ENCODE measurements at regions not wholly inside any gene's neighbourhood (a gene's known extent, or its start where the extent isn't known, plus 50 kb on each side); places are given as distances from the start of the nearest gene placed in this dataset.

DNA sequence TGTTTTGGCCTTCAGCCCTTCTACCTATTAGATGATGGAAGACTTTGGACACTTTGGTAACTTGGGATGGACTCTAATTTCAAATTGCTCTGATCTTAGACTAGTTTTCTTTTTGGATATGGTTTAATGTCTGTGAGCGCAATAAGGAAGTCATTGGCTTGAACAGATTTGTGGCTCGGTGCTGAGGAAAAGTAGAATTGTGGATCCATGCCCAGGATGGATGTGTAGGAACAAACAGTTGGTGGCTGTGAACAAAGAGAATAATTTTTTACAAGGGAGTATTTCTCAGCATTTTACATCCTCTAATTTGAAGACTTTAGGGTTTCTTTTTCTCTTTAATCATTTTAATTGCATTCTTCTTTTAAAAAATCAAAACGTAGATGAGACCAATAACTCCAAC, 327.1 kb downstream of the GLUD2 start:
- ChIA-PET CTCF (no interaction called here), POLR2A (no interaction called here), RAD21 (ENCODE audit: unreplicated experiment) (no interaction called here), SMC1A (ENCODE audit: uncharacterized antibody, unreplicated experiment) (no interaction called here)
- no peaks in the 10 kb centered on the region for H3K9me3 ChIP-seq (replicated peaks; ENCODE audit: control insufficient read depth, insufficient read depth, low read length)
- H3K36me3 ChIP-seq (ENCODE audit: control insufficient read depth in 2 of 2, insufficient read depth in 2 of 2, low read length in 1 of 2): no peaks in the 10 kb centered on the region
- H3K4me2 ChIP-seq (ENCODE audit: control insufficient read depth, insufficient read depth): no peak overlapping the region
- WGBS (ENCODE audit: insufficient coverage, insufficient replicate concordance, low lambda C conversion rate, missing lambda C conversion rate): 31% methylated on average over 3 of the region's 3 CpGs
- no peaks in the 10 kb centered on the region for H3K79me2 ChIP-seq (ENCODE audit: control insufficient read depth, insufficient read depth, low read length)
- DNase-seq (ENCODE audit: low read depth, low spot score) (no peak), FAIRE-seq (no peak), ATAC-seq (no peak)
- no peak overlapping the region for H3K4me3 ChIP-seq
- H4K20me1 ChIP-seq (ENCODE audit: control insufficient read depth, insufficient read depth): no peaks in the 10 kb centered on the region
- H3K4me1 ChIP-seq (ENCODE audit: control insufficient read depth, insufficient read depth, low read length): no peaks in the 10 kb centered on the region
- no peak overlapping the region for H3K9ac ChIP-seq (ENCODE audit: control insufficient read depth, insufficient read depth, low read length)
- TF ChIP-seq, protein P1, sequence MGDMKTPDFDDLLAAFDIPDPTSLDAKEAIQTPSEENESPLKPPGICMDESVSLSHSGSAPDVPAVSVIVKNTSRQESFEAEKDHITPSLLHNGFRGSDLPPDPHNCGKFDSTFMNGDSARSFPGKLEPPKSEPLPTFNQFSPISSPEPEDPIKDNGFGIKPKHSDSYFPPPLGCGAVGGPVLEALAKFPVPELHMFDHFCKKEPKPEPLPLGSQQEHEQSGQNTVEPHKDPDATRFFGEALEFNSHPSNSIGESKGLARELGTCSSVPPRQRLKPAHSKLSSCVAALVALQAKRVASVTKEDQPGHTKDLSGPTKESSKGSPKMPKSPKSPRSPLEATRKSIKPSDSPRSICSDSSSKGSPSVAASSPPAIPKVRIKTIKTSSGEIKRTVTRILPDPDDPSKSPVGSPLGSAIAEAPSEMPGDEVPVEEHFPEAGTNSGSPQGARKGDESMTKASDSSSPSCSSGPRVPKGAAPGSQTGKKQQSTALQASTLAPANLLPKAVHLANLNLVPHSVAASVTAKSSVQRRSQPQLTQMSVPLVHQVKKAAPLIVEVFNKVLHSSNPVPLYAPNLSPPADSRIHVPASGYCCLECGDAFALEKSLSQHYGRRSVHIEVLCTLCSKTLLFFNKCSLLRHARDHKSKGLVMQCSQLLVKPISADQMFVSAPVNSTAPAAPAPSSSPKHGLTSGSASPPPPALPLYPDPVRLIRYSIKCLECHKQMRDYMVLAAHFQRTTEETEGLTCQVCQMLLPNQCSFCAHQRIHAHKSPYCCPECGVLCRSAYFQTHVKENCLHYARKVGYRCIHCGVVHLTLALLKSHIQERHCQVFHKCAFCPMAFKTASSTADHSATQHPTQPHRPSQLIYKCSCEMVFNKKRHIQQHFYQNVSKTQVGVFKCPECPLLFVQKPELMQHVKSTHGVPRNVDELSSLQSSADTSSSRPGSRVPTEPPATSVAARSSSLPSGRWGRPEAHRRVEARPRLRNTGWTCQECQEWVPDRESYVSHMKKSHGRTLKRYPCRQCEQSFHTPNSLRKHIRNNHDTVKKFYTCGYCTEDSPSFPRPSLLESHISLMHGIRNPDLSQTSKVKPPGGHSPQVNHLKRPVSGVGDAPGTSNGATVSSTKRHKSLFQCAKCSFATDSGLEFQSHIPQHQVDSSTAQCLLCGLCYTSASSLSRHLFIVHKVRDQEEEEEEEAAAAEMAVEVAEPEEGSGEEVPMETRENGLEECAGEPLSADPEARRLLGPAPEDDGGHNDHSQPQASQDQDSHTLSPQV (IDR thresholded peaks at IDR 0.05): no peak
- TF ChIP-seq LARP7 (IDR thresholded peaks at IDR 0.05) (no peak), ZNF217 (IDR thresholded peaks at IDR 0.05) (no peak), NFYA (IDR thresholded peaks at IDR 0.05; ENCODE audit: borderline replicate concordance, low read depth, low read length) (no peak), CBX5 (IDR thresholded peaks at IDR 0.05; ENCODE audit: low read depth) (no peak), SMAD1 (IDR thresholded peaks at IDR 0.05; ENCODE audit: low read depth, partially characterized antibody) (no peak), TAF1 (IDR thresholded peaks at IDR 0.05; ENCODE audit: borderline replicate concordance, low read depth, low read length) (no peak), RCOR1 (conservative IDR thresholded peaks at IDR 0.05; ENCODE audit: low read depth, low read length) (no peak), ZBED1 (IDR thresholded peaks at IDR 0.05; ENCODE audit: borderline replicate concordance) (no peak), MEF2B (IDR thresholded peaks at IDR 0.05; ENCODE audit: partially characterized antibody, poor library complexity, severe bottlenecking) (no peak), RUNX3 (IDR thresholded peaks at IDR 0.05; ENCODE audit: low read length) (no peak), PML (IDR thresholded peaks at IDR 0.05; ENCODE audit: low read length) (no peak), SP1 (IDR thresholded peaks at IDR 0.05; ENCODE audit: low read depth, low read length) (no peak), HDAC2 (IDR thresholded peaks at IDR 0.05) (no peak), KDM1A (IDR thresholded peaks at IDR 0.05; ENCODE audit: borderline replicate concordance) (no peak)
- TF ChIP-seq, protein P2, sequence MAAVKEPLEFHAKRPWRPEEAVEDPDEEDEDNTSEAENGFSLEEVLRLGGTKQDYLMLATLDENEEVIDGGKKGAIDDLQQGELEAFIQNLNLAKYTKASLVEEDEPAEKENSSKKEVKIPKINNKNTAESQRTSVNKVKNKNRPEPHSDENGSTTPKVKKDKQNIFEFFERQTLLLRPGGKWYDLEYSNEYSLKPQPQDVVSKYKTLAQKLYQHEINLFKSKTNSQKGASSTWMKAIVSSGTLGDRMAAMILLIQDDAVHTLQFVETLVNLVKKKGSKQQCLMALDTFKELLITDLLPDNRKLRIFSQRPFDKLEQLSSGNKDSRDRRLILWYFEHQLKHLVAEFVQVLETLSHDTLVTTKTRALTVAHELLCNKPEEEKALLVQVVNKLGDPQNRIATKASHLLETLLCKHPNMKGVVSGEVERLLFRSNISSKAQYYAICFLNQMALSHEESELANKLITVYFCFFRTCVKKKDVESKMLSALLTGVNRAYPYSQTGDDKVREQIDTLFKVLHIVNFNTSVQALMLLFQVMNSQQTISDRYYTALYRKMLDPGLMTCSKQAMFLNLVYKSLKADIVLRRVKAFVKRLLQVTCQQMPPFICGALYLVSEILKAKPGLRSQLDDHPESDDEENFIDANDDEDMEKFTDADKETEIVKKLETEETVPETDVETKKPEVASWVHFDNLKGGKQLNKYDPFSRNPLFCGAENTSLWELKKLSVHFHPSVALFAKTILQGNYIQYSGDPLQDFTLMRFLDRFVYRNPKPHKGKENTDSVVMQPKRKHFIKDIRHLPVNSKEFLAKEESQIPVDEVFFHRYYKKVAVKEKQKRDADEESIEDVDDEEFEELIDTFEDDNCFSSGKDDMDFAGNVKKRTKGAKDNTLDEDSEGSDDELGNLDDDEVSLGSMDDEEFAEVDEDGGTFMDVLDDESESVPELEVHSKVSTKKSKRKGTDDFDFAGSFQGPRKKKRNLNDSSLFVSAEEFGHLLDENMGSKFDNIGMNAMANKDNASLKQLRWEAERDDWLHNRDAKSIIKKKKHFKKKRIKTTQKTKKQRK (IDR thresholded peaks at IDR 0.05; ENCODE audit: low read depth, low read length): no peak
- H3K27ac ChIP-seq (ENCODE audit: control insufficient read depth, insufficient read depth): no peak overlapping the region
- H3K27me3 ChIP-seq (replicated peaks in 1 of 2; ENCODE audit: control insufficient read depth in 2 of 2, insufficient read depth in 2 of 2, low read length in 1 of 2): no peaks in the 10 kb centered on the region
- in situ Hi-C loops (cut with MboI): no loop called here
- BruUV-seq (replicated peaks): no TSS peak
- intact Hi-C loops (cut with micrococcal nuclease; ENCODE audit: unreplicated experiment): no loop called here
- H2AFZ ChIP-seq (ENCODE audit: control insufficient read depth, low read depth, low read length): no peak overlapping the region

Data from GM12878 (cell line).